Testis (tissue), 2 donors: ENCODE measurements at regions not wholly inside any gene's neighbourhood (a gene's known extent, or its start where the extent isn't known, plus 50 kb on each side); places are given as distances from the start of the nearest gene placed in this dataset.

Source experiments
- DNase-seq: peaks from one replicate; pipeline ENCODE4 v3.0.0-alpha.2; 2019
- H3K27ac ChIP-seq, 2 donors: fragments of 200-600 bp; sonication (generic); one replicate each; pipeline ENCODE4 v1.5.1; 2019
- H3K27me3 ChIP-seq: fragments of 200-600 bp; sonication (generic); one replicate; pipeline ENCODE4 v1.5.1; 2019
- H3K36me3 ChIP-seq: fragments of 200-600 bp; sonication (generic); one replicate; pipeline ENCODE4 v1.5.1; 2017; ENCODE audit warnings: low read depth; ENCODE audit errors: missing control alignments
- H3K4me1 ChIP-seq: fragments of 200-600 bp; sonication (generic); one replicate; pipeline ENCODE4 v1.5.1; 2019
- H3K4me3 ChIP-seq, 2 donors: fragments of 200-600 bp; sonication (generic); one replicate each; pipeline ENCODE4 v1.5.1; 2017 to 2019
- H3K9me3 ChIP-seq: fragments of 200-600 bp; sonication (generic); one replicate; pipeline ENCODE4 v1.5.1; 2017
- POLR2A ChIP-seq: fragments of 450-650 bp; IDR thresholded peaks from one replicate; pipeline ENCODE4 v1.6.1; 2017; ENCODE audit warnings: antibody characterized with exemption, mild to moderate bottlenecking, moderate library complexity
- WGBS, 2 donors: methylation state at CpG; one replicate each; pipeline ENCODE4 v1.1.5; 2018; 5-methylcytosine and 5-hydroxymethylcytosine counted together
- intact Hi-C: fragments of 100-400 bp; cut with DNase I; formaldehyde crosslinking; loops from one replicate; pipeline ENCODE4 v1.15.1; 2023; ENCODE audit warnings: low total_unique reads
- TF ChIP-seq, protein P1 (sequence below), 3 experiments: fragments of 450-650 bp in 2 of 3; fragments of 200-600 bp in 1 of 3; sonication (generic) in 1 of 3; IDR thresholded peaks; one replicate each; pipeline ENCODE4 v1.5.1; 2016 to 2019; ENCODE audit warnings: antibody characterized with exemption in 3 of 3, mild to moderate bottlenecking in 2 of 3, moderate library complexity in 1 of 3

DNA sequence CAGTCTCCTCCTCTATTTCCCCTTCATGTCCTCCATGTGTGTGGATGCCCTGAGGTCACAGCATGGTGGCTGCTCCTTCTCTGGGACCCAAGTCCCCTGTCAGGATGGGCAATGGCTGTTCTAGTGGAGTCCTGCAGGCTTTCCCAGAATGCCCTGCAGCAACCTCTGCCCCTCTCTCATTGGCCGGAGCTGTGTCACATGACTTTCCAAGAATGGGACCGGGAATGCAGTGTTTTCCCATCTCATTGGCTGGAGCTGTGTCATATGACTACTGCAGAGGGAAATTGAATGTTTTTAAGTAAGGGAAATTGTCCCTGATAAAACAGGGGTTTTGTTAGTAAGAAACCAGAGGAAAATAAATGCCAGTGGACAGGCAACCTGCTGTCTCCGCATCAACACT is 365.9 kb downstream of the PTPRU start:
- peak; percentile 59 for DNase-seq
- intact Hi-C loops = no loop called here
- Histone ChIP-seq H3K9me3 (no peaks in the 10 kb centered on the region), H3K4me1 (no peaks in the 10 kb centered on the region), H3K4me3 (no peak overlapping the region), H3K27ac (no peak overlapping the region), H3K27me3 (no peaks in the 10 kb centered on the region), H3K36me3 (no peaks in the 10 kb centered on the region)
- WGBS, 2 donors = 73 to 83% methylated on average over 3 of the region's 3 CpGs
- no peak for TF ChIP-seq POLR2A
- TF ChIP-seq, protein P1, sequence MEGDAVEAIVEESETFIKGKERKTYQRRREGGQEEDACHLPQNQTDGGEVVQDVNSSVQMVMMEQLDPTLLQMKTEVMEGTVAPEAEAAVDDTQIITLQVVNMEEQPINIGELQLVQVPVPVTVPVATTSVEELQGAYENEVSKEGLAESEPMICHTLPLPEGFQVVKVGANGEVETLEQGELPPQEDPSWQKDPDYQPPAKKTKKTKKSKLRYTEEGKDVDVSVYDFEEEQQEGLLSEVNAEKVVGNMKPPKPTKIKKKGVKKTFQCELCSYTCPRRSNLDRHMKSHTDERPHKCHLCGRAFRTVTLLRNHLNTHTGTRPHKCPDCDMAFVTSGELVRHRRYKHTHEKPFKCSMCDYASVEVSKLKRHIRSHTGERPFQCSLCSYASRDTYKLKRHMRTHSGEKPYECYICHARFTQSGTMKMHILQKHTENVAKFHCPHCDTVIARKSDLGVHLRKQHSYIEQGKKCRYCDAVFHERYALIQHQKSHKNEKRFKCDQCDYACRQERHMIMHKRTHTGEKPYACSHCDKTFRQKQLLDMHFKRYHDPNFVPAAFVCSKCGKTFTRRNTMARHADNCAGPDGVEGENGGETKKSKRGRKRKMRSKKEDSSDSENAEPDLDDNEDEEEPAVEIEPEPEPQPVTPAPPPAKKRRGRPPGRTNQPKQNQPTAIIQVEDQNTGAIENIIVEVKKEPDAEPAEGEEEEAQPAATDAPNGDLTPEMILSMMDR (IDR thresholded peaks at IDR 0.05) = no peak

GRCh38 chr1:29601021-29601420 is 364.7 kb downstream of the PTPRU start:
- no peak for DNase-seq
- H3K4me3 ChIP-seq = no peak overlapping the region
- H3K27ac ChIP-seq = no peak overlapping the region
- WGBS, 2 donors = 78 to 87% methylated on average over 3 of the region's 3 CpGs
- no peaks in the 10 kb centered on the region for H3K9me3 ChIP-seq
- intact Hi-C loops = no loop called here
- TF ChIP-seq POLR2A = no peak
- no peaks in the 10 kb centered on the region for H3K27me3 ChIP-seq
- no peaks in the 10 kb centered on the region for H3K4me1 ChIP-seq
- no peaks in the 10 kb centered on the region for H3K36me3 ChIP-seq

GRCh38 chr1:29599826-29600225 is 363.5 kb downstream of the PTPRU start:
- Histone ChIP-seq H3K9me3 (no peaks in the 10 kb centered on the region), H3K4me1 (no peaks in the 10 kb centered on the region), H3K27me3 (no peaks in the 10 kb centered on the region), H3K27ac (no peak overlapping the region), H3K36me3 (no peaks in the 10 kb centered on the region), H3K4me3 (no peak overlapping the region)
- intact Hi-C loops = no loop called here
- DNase-seq = no peak
- no peak for TF ChIP-seq POLR2A
- TF ChIP-seq, protein P1 (IDR thresholded peaks at IDR 0.05) = no peak
- 88 to 93% methylated on average over 3 of the region's 3 CpGs for WGBS, 2 donors

DNA sequence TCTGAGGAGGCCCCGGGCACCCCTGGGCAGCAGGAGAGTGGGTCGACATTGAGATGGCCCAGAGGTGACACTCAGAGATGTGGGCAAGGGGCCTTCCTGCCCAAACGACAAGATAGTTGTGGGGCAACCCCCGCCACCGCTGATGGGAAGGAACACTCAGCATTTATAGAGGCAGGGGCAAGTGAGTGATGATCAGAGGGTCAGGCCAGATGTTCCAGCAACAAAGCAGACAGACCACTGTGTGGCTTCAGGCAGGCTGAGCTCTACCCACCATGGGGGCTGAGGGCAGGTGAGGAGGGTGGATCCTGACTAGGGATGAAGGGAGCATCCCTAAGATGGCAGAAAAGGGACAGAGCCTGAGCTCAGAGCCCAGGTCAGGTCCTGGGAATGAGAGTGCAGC is 362.7 kb downstream of the PTPRU start:
- Histone ChIP-seq H3K27ac (no peak overlapping the region), H3K36me3 (no peaks in the 10 kb centered on the region), H3K4me3 (no peak overlapping the region), H3K27me3 (no peaks in the 10 kb centered on the region), H3K4me1 (no peaks in the 10 kb centered on the region), H3K9me3 (no peaks in the 10 kb centered on the region)
- intact Hi-C loops = no loop called here
- DNase-seq = no peak
- 91 to 95% methylated on average over 4 to 5 of the region's 5 CpGs for WGBS, 2 donors
- no peak for TF ChIP-seq POLR2A
- TF ChIP-seq, protein P1 (IDR thresholded peaks at IDR 0.05) = no peak

DNA sequence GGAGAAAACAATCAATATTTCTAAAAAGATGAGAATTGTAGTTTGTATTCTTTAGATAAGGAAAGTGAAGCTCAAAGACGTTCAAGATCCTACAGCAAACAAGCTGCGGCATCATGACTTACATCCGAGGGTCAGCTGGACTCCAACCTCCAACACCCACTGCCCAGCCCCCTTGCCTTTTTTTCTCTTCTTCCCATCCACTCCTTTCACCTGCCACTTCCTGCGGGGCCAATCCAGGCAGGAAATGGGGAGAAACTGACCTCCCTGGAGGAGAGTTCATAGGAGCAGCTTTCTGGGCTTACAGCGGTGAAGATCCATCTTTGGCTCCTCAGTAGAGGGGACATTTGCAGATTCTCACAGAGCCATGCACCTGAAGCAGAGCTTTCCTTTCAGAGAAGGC is 361.5 kb downstream of the PTPRU start:
- H3K27me3 ChIP-seq = no peaks in the 10 kb centered on the region

More for the DNA sequence above, 361.5 kb downstream of the PTPRU start:
- Histone ChIP-seq H3K27ac (no peak overlapping the region), H3K4me3 (no peak overlapping the region), H3K4me1 (no peaks in the 10 kb centered on the region), H3K36me3 (no peaks in the 10 kb centered on the region), H3K9me3 (no peaks in the 10 kb centered on the region)
- DNase-seq = no peak
- WGBS, 2 donors = 79 to 84% methylated on average over 5 of the region's 5 CpGs
- intact Hi-C loops = no loop called here
- TF ChIP-seq, protein P1 (IDR thresholded peaks at IDR 0.05) = no peak
- no peak for TF ChIP-seq POLR2A
